ENCODE measurements at regions not wholly inside any gene's neighbourhood (a gene's known extent, or its start where the extent isn't known, plus 50 kb on each side); places are given as distances from the start of the nearest gene placed in this dataset.
"Not testable (repeated sequence)": the region's sequence is repeated elsewhere in the genome, so short reads cannot be mapped to it uniquely, and the experiment has no call there.

DNA sequence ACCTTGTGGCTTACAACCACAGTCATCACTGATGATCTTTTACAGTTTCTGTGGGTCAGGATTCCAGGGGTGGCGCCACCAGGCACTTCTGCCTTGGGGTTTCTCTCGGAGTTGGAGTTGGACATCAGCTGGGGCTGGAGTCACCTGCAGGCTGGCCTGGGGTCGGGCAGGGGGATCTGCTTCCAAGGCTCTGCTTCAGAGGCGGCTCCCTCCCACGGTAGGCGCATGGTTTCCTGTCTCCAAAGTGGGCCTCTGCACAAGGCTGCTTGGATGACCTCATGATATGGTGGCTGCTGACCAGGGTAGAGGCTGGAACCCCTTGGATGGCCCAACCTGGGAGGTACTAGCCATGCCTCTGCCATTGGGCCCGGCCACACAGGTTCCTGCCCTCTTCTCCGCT, 170.6 kb upstream of the CIBAR2 start:
- DNase-seq, result no peak

DNA sequence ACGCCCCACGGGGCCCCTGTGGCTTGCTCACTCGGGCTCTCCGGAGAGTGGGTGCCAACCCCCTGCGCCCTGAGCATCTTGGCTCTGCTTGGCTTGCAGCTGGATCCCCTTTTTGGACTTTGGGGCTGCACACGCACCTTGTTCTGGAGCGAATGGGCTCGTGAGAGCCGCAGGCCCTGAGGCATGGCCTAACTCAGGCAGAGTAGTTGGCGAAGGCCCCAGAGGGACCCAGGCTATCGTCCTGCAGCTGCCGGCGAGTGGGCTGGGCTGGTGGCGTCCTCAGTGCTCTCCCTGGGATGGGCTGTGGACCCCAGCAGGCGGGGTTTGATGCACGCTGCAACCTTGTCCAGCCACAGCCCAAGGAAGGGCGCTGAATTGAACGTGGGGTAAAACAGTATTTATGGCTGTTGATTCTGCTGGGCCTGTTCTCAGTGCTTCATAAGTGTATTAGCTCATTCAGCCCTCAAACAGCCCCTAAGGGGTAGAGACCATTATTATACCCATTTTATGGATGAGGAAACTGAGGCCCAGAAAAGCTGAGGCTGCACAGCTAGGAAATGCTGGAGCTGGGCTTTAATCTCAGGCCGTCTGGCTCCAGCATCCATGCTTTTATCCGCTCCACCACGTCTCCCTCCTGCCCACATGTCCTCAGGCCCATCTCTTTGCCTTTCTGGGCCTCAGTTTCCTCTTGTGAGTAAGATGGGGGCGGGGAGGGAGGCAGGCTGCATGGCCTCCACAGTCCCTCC, 171.2 kb upstream of the CIBAR2 start:
- no peak for DNase-seq

DNA sequence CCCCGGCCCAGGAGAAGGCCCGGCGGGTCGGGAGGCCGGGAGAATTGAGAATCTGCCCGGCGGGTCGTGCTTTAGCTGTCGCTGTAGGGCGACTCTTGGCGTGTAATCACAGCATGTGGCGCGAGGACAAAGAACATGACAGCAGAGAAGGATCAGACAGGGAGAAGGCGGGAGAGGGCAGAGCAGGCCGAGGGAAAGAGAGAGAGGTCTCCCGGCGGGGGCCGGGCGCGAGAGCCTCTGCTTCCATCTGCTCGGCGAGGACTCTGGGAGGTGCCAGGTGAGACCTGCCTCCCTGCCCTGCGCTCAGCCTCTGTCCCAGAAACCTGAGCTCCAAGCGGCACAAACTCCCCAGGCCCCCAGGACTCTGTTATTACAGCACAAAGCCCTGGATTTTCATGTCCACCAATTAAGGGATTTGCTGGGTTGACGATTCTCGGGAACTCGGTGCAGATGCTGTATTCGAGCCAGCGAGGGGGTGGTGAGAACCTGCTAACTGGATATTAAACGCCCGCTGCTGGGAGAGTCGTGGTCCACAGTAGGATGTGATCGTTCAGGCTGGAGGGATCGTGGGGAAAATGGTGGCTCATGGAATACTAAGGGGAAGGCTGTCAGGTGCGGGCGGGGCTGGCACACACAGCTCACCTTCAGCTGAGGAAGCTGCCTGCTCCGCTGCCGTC, 172.0 kb upstream of the CIBAR2 start:
- no peak for DNase-seq

DNA sequence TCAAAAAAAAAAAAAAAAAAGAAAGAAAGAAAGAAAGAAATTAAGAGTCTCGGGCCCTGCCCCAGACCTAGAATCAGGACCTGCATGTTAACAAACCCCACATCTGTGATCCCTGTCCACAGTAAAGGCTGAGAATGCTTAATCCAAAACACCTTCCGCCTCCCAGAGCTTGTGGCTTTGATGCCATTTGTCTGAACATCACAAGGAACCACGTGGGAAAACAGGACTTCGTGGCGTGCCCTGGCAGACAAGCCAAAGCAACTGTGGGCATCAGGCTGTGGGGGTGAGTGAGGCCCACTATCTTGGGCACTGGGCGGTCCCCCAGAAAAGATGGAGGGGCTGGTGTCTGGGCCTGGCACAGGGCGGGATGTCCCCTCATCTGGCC, 173.4 kb upstream of the CIBAR2 start:
- no peak for DNase-seq

DNA sequence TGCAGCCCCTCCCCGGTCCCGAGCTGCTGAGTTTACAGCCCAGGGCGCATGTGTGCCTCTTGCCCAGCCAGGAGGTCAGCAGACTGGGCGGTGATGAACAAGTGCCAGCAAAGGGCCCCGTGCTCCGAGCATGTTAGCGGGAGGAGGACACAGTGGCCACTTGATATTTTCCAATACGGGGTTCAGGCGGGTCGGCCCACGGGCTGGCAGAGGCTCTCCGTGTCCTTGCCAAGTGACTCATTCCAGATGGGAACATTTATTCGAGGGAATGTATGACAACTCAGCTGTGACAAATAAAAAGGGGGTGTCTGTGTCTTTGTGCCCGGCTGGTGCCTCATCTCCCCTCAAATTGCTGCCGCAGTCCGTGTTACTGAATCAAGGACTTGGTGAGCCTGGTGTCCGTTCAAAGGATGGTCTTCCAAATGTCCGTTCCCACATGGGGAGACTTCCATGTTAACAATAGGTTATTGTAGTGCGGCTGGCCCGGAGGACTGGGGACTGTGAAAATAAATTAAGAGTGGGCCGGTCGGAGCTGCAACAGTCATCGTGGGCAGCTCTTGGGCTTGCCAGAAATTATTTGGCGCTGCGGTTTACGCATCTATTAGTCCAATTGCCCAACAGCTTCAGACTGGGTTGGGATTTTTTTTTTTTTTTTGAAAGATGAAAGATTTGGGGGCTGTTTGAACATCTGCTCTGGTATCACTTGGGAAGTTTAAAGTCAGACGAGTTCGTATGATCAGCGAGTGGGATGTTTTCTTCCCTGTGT, 174.0 kb upstream of the CIBAR2 start:
- DNase-seq, result no peak

DNA sequence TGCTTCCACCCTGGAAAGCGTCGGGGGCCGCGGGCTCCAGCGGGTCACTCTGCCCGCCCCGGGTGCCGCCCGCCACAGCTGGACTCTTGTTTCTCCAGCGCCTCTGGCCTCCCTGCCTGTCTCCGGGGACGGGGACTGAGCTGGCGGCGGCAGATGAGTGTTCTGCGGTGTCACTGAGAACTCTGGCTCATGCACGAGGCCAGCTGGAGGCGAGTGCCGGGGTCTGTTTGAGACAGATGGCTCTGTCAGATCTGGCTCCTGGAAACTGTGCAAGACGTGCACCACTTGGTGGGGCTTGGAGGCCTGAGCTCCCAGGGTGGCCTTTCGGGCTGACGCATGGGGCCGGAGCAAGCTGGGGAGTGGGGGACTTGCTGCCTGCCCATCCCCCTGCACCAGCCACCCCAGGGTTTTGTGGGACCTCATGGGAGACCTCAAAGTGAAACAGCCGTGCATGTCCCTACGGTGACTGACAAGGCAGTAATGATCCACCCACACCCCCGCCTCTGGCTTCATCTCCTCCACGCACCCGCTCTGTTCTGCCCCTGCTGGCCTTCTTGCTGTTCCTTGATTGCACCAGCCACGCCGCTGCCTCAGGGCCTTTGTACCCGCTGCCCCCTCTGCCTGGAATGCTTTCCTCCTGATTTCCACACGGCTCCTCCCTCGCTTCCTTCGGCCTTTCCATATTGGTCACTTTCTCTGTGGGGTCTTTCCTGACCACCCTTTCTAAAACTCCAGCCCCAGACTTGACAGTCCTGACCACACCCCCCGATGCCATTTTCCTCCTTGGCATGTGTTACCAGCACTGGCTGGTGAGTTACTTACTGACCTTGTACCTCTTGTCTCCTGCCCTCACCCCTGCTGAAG, 174.9 kb upstream of the CIBAR2 start:
- DNase-seq, result no peak

DNA sequence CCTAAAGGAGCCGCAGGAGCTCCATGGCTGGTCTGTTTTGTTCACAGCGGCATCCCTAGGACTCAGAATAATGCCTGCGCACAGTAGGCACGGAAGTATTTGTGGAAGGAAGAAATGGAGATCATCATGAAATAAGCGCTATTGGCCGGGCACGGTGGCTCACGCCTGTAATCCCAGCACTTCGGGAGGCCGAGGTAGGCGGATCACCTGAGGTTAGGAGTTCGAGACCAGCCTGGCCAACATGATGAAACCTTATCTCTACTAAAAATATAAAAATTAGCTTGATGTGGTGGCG, 175.5 kb upstream of the CIBAR2 start:
- not testable (repeated sequence) for DNase-seq

DNA sequence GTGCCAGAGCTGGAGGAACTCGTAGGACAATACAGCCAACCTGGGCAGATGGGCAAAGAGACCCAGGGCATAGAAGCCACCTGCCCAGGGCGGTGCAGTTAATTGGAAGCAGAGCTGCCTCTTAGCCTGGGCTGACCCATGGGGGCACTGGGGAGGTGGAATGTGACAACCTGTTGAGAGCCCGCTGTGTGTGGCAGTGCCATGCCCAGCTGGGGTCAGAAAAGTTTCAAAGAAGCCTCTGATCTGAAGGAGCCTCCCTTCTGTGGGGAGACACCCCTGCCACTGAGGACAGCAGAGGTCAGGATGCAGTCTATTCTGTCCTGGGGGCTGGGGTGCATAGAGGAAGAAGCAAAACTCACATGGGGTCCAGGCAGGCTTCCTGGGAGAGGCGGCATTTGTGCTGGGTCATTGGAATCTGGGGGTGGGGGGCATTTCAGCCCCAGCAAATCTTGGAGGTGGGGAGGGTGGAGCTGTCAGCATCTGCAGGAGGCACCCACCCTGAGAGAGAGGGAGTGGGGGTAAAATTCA, 176.1 kb upstream of the CIBAR2 start:
- no peak for DNase-seq

DNA sequence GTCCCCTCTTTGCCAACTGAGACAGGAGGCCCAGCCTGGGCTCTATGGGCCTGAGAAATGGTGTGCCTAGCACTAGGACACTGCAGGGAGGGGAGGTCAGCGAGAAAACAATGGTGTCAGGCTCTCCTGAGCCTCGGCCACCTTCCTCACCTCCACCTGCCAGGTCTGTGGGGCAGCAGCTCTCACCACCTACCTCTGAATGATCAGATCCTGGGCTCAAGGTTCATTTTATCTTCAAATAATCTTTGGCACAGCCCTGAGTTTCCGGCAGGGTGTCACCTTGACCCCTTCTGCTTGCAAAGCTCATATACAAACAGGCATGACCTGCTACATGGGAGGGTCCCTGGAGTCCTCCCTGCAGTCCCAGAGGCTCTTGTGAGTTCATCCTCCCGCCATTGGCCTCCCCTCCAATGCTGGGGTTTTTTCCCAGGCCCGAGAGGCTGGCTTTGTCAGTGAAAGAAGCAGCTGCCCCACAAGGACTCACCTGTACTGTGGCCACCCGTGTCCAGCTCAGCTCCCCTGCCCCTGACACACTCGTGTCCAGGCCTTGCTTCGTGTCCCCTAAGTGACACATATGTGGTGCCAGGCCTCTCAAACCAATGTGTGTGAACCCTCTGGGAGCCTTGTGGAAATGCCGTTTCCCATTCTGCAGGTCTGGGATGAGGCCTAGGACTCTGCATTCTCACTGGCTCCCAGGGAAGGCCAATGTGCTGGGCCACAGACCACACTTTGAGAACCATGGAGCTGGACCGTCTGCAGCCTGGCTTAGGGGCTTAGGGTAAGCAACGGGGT, 176.8 kb upstream of the CIBAR2 start:
- no peak for DNase-seq

DNA sequence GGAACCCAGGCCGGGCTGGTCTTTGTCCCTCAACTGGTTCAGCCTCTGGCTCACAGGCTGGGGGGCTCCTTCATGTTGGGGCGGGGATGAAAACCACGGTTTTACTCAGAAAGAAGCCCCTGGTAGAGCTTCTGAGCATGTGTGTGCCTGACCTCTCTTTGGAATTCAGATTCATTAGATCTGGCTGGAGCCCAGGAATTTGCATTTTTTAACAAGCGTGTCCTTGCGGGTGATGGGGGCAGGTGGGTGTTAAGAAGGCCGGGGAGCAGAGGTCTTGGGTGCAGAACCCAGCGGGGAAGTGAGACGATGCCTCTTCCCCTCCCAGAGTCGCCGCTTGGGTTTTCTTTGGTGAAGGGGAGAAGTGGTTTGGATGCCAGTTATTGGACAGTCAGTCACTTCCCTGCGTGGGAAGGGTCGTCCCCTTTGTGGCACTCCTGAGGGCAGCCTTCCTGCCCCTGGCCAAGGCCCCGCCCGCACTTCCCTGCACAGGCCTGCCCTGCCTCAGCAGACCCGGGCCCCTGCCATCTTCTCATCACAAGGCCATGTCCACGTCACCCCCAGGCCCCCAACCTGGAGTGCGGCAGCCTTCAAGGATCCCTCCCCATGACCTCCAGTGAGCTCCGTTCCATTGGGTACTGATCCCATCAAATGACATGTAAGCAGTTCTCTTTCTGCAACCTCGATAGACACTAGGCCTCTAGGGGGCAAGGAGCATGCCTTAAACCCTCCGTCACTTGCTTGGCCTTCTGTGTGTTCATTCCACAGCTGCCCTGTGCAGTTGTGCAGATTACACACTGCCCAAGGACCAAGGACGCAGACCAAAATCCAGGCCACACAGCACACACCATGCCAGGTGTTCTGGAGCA, 177.7 kb upstream of the CIBAR2 start:
- no peak for DNase-seq

DNA sequence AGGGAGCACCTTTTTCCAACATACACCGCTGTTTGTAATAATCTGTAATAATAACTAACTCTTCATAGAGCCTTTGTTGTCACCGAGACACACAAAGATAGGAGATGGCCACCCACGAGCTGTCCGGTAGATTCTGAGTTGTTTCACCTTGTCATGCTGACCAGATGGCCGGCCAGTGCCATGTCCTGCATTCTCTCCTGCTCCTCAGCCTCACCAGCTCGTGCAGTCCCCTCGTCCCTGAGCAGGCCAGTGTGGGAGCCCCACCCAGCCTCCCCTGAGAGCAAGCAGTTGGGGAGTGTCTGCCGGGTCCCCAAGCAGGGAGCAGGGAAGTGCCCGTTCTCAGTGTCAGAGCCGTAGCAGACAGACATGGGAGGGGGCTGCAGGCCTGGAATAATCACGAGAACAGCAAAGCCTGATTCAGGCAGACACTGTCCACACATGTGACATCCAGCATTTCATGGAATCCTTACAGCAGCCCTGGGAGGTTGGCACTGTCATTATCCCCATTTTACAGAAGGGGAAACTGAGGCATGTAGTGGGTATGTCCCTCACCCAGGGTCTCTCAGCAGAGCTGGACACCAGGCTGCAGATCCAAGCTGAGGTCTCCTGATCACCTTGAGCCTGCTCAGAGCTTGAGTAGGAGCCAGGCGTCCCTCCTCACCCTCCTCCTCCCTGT, 178.5 kb upstream of the CIBAR2 start:
- no peak for DNase-seq

DNA sequence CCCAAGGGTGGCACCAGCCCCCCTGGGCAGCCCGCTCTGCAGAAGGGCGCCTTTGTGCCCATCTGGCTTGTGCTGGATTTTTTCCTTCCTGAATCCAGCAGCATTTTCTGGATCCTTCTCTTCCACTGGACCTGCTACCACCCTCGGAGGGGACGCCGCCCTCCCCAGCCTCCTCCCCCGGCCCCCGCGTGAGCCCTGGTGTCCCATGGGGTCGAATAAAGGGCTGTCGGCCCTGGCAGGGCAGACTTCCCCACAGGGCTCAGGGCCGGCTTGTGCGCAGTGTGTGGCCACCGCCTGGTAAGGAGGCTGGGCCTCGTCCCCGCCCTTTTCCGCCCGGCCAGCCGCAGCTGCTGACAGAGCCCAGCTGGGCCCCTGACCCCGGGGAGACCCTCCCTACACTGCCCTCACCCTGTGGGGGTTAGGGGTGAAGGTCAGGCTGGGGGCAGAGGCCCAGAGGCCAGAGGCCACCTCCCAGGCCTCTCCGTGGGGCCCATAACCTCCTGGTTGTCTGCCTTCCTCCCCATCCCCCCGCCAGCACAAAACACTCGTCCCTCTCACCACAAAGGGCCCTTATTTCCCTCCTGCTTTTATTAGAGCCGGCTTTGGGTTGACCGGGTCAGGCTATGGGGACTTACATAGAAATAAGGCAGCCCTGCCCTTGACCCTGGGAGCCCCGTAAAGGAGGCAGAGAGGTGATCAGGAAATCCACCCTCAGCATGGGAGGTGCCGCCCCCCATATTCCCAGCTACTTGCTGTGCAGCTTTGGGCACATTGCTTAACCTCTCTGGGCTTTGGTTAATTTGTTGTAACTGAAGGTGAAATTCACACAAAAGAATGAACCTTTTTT, 179.3 kb upstream of the CIBAR2 start:
- peak; percentile 27 for DNase-seq

DNA sequence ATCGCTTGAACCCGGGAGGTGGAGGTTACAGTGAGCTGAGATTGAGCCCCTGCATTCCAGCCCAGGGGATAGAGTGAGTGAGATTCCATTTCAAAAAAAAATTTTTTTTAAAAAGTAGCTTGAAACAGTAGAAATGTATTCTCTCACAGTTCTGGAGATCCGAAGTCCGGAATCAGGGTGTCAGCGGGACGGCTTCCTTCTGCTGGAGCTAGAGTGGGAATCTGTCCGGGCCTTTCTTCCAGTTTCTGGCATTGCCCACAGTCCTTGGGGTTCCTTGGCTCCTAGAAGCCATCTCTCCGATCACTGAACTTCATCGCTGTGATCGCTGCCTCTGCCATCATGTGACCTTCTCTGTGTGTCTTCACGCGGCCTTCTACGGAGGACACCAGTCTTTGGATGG, 181.2 kb upstream of the CIBAR2 start:
- DNase-seq, result no peak

DNA sequence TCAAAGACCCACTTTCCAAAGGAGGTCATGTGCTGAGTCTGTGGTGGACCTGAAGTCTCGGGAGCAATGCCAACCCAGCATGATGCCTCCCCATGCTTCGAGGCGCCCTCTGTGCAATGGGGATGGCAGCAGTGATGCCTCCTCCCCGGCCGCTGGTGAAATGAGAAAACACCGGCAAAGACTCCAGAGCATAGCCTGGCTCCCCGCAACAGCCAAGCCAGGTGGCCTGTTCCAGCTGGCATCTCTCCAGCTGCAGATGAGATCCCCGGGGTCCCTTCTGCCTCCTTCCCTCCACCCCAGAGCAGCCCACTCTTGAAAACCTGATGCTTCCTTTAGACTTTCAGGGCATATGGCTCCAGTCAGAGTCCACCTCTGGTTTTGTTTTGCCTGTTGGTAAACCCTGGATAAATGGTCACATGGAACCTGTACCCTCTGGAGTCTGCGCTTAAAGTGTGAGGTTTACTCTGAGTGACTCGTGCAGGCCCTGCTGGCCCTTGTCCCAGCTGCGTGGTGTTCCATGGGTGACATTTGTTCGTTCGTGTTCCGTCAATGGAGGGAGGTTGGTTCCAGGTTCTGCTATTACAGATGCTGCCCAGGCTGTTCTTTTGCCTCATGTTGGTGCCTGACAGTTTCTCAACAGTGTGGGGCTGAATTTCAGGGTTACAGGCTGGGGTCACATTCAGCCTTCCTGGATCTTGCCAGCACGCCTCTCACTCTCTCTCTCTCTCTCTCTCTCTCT, 181.8 kb upstream of the CIBAR2 start:
- DNase-seq, result no peak

DNA sequence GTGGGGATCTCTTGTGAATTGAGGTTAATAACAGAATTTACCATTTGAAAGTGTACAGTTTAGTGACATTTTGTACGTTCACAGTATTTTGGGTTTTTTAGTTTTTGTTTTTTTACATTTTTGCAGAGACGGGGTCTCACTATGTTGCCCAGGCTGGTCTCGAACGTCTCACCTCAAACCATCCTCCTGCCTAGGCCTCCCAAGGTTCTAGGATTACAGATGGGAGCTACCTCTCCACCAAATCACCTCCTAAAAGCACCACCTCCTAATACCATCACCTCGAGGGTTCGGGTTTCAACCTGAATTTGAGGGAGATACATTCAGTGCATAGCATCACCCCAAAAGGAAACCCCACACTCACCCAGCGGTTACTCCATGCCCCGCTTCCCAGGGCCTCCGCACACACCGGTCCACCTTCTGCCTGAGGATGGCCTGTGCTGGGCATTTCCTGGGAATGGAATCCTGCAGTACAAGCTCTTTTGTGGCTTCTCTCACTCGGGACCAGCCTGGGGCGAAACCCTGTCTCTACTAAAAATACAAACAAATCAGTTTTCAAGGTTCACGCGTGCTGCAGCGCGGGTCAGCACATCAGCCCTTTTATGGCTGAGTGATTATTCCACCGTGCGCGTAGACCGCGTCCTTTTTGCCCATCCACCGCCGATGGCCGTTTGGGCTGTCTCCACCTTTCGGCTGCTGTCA, 182.7 kb upstream of the CIBAR2 start:
- no peak for DNase-seq

DNA sequence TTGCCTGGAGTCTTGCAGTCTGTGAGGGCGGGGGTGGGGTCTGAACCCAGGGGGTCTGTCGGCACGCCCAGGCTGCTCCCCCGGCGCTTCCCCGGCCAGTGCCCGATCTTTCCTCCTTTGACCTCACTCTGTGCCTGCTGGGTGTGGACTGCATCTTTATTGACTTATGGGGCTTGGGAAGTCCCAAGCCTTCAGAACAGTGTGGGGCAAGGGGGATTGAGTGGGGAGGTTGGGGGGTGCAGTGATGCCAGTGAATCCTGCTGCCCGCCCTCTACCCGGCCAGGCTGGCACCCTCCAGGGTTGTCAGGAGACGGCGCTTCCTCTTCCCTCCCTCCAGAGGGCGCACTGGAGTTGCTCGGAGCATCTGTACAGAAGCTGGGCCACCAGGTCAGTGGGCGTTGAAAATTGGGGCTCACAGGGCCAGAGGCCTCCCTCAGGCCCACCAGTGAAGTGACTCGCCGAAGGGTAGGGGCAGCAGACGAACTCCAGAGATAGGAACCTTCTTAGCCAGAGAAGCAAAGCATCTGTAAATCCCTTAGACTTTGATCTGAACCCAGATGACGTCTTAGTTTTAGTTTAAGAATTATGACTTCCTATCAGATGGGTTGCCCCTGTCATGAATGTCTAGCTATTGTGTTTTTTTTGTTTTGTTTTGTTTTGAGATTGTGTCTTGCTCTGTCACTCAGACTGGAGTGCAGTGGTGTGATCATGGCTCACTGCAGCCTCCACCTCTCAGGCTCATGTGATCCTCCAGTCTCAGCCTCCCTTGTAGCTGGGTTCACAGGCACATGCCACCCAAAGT, 184.8 kb upstream of the CIBAR2 start:
- peak; percentile 56 for DNase-seq

DNA sequence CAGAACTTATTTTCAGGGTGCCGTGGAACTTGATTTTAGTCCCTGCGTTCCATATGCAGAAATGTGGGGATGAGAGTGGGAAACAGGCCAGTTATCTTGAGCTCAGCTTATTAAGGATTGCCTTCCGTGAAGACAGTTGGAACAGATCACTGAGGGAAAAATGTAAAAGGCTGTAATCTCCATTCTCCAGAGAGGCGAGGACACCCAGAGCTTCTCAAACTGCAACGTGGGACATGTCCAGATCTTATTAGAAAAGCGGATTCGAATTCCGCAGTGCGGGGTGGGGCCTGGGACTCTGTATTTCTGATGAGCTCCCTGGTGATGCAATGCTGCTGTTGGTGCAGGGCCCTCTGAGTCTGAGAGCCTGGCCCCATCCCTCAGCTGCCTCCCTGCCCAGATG, 185.6 kb upstream of the CIBAR2 start:
- DNase-seq, result no peak
